GM18868 (cell line): ENCODE measurements at regions not wholly inside any gene's neighbourhood (a gene's known extent, or its start where the extent isn't known, plus 50 kb on each side); places are given as distances from the start of the nearest gene placed in this dataset.
"Not testable (repeated sequence)": the region's sequence is repeated elsewhere in the genome, so short reads cannot be mapped to it uniquely, and the experiment has no call there.

ENCODE experiments used
- ATAC-seq: cut with Tn5 transposase; IDR thresholded peaks from one replicate; pipeline ENCODE4 v1.9.1; 2021; ENCODE audit warnings: mild to moderate bottlenecking, moderate library complexity; ENCODE audit not compliant: unreplicated experiment

- ATAC-seq, result no peak
These were observed 93.0 kb upstream of the GLI2 start for GRCh38 chr2:120642646-120643045.

GRCh38 chr2:120646994-120647393 is 88.7 kb upstream of the GLI2 start:
- no peak for ATAC-seq

- ATAC-seq, result no peak
These were observed 88.2 kb upstream of the GLI2 start for GRCh38 chr2:120647487-120647886.

GRCh38 chr2:120649381-120649780 is 86.3 kb upstream of the GLI2 start:
- not testable (repeated sequence) for ATAC-seq

GRCh38 chr2:120650022-120650644 is 85.5 kb upstream of the GLI2 start:
- ATAC-seq, result no peak

GRCh38 chr2:120651818-120652217 is 83.8 kb upstream of the GLI2 start:
- ATAC-seq, result no peak

- no peak for ATAC-seq
These were observed 82.6 kb upstream of the GLI2 start for GRCh38 chr2:120653046-120653445.

- no peak for ATAC-seq
These were observed 81.8 kb upstream of the GLI2 start for GRCh38 chr2:120653871-120654270.

GRCh38 chr2:120654381-120655134 is 81.1 kb upstream of the GLI2 start:
- ATAC-seq, result no peak

- no peak for ATAC-seq
These were observed 79.3 kb upstream of the GLI2 start for GRCh38 chr2:120656273-120656950.

GRCh38 chr2:120658042-120658769 is 77.5 kb upstream of the GLI2 start:
- no peak for ATAC-seq

GRCh38 chr2:120658770-120659158 is 76.9 kb upstream of the GLI2 start:
- ATAC-seq, result no peak

- ATAC-seq, result no peak
These were observed 76.2 kb upstream of the GLI2 start for GRCh38 chr2:120659275-120659977.

GRCh38 chr2:120660056-120660694 is 75.5 kb upstream of the GLI2 start:
- no peak for ATAC-seq

GRCh38 chr2:120660771-120661459 is 74.8 kb upstream of the GLI2 start:
- ATAC-seq, result no peak

GRCh38 chr2:120661551-120661950 is 74.1 kb upstream of the GLI2 start:
- no peak for ATAC-seq

GRCh38 chr2:120662046-120662445 is 73.6 kb upstream of the GLI2 start:
- no peak for ATAC-seq

GRCh38 chr2:120662746-120663145 is 72.9 kb upstream of the GLI2 start:
- no peak for ATAC-seq

- ATAC-seq, result no peak
These were observed 69.2 kb upstream of the GLI2 start for GRCh38 chr2:120666433-120666832.

GRCh38 chr2:120667981-120668380 is 67.7 kb upstream of the GLI2 start:
- ATAC-seq, result no peak
